GM12864 (cell line): ENCODE measurements at regions not wholly inside any gene's neighbourhood (a gene's known extent, or its start where the extent isn't known, plus 50 kb on each side); places are given as distances from the start of the nearest gene placed in this dataset.

ENCODE experiments used
- DNase-seq: peaks from one replicate; pipeline ENCODE4 v3.0.0-alpha.2; 2011; ENCODE audit warnings: low read depth
- H3K4me3 ChIP-seq: 2 replicates; pipeline ENCODE4 v1.5.1; 2011; ENCODE audit warnings: mild to moderate bottlenecking, low read depth, low read length, control low read depth
- TF ChIP-seq, protein P1 (sequence below): IDR thresholded peaks from 2 replicates; pipeline ENCODE4 v1.5.1; 2011; ENCODE audit warnings: low read depth, mild to moderate bottlenecking, moderate library complexity, low read length, control low read depth, inconsistent platforms; ENCODE audit errors: missing control alignments

DNA sequence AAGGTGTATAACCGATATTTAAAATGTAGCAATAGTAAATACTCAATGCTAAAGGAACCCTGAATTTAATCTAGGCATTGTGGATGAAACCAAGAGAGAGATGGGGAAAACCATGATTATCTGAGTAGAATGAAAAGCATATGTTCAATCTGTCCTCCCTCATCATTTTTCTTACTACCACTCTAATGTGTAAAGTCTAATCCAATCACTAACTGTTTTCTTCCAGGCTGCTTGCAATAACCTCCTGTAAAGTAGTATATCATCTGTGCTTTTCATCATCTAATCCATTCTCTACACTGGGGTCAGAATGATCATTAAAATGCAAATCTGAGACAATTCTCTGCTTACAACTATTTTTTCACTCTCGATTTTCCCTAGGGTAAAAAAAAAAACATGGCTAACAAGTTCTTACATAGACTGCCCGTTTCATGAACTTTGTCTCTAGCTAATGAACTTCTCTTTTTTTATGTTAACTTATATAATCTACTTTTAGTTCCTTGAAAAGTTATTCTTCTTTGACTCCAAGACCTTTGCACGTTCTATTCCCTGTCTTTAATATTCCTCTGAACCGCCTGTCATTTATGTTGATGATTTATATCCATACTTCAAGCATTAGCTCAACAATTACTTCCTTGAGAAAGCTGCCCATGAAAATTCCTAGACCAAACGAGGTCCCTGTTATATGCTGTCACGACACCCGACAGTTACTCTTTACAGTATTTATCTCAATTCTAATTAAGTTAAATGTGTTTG is 94.7 kb upstream of the SLC8A1 start:
- TF ChIP-seq, protein P1, sequence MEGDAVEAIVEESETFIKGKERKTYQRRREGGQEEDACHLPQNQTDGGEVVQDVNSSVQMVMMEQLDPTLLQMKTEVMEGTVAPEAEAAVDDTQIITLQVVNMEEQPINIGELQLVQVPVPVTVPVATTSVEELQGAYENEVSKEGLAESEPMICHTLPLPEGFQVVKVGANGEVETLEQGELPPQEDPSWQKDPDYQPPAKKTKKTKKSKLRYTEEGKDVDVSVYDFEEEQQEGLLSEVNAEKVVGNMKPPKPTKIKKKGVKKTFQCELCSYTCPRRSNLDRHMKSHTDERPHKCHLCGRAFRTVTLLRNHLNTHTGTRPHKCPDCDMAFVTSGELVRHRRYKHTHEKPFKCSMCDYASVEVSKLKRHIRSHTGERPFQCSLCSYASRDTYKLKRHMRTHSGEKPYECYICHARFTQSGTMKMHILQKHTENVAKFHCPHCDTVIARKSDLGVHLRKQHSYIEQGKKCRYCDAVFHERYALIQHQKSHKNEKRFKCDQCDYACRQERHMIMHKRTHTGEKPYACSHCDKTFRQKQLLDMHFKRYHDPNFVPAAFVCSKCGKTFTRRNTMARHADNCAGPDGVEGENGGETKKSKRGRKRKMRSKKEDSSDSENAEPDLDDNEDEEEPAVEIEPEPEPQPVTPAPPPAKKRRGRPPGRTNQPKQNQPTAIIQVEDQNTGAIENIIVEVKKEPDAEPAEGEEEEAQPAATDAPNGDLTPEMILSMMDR, result no peak
- no peak for DNase-seq
- no peak overlapping the region for H3K4me3 ChIP-seq

DNA sequence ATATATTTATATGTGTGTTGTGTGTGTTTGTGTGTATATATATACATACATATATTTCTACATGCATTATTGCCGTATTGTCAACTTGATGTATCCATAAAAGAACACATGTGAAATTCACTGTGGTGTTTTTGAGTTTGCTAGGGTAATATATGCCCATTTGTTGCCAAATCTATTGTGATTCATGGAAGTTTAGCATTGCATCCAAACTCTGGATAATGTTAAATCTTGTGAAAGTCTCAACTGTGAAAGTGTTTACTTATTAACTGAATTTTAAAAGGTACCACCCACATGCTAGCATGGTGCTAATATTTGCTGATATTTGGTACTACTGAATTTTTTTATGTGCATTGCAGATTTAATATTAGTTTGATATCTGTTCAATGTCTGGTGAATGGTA is 96.6 kb upstream of the SLC8A1 start:
- TF ChIP-seq, protein P1, result no peak
- no peak for DNase-seq
- H3K4me3 ChIP-seq, result no peak overlapping the region

- DNase-seq, result no peak
- TF ChIP-seq, protein P1, result no peak
- no peak overlapping the region for H3K4me3 ChIP-seq
Observed at GRCh38 chr2:40550085-40550484, 98.2 kb upstream of the SLC8A1 start.

DNA sequence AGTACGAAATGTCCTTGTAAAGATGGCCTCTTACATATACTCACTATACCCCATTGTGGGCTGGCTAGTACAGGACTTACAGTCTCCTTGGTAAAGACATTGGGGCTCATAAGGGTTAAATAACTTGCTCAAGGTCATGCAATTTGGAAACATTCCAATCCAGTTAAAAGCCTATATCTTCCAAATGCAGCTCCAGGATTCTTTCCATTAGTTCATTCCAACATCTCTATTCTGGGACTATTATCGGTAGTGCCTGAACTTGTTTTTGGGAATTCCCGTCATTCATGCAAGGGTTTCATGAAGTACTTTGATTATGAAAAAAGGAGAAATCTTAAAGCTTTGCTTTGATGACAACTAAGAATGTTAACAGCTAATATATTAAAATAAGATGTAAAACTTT is 99.2 kb upstream of the SLC8A1 start:
- TF ChIP-seq, protein P1, result no peak
- DNase-seq, result no peak
- H3K4me3 ChIP-seq, result no peak overlapping the region

GRCh38 chr2:40554665-40555294 is 102.9 kb upstream of the SLC8A1 start:
- DNase-seq, result peak; percentile 4
- TF ChIP-seq, protein P1, result peak; percentile 88
- H3K4me3 ChIP-seq, result no peak overlapping the region

DNA sequence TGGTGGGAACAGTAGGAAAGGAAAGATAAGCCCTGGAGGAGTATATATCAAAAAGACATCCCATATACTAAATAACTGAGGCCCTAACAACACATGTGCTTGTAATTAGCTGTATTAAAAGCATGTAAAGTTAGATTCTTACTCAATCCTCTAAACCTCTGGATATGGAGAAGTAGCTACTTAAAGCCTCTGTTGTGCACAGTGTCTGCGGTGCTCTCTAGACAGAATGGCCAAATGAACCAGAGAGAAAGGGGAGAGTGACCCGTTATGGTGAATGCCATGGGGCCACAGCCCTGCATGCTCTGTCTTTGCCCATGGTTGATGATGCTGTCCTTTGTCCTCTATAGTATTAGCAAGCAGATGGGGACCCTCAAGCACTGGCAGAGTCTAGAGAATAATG is 104.4 kb upstream of the SLC8A1 start:
- no peak overlapping the region for H3K4me3 ChIP-seq
- TF ChIP-seq, protein P1, result no peak
- no peak for DNase-seq
